Neuronal stem cell (in vitro differentiated cells): ENCODE measurements at regions not wholly inside any gene's neighbourhood (a gene's known extent, or its start where the extent isn't known, plus 50 kb on each side); places are given as distances from the start of the nearest gene placed in this dataset.

ENCODE experiments used
- DNase-seq: peaks from one replicate; pipeline ENCODE4 v3.0.0-alpha.2; 2013; ENCODE audit warnings: low spot score
- H2AFZ ChIP-seq: one replicate; pipeline ENCODE4 v1.6.1; 2013; ENCODE audit warnings: mild to moderate bottlenecking, low read length, inconsistent platforms
- H2AK5ac ChIP-seq: 2 replicates; pipeline ENCODE4 v1.6.1; 2013; ENCODE audit warnings: low read depth, mild to moderate bottlenecking, inconsistent platforms, low read length, moderate library complexity, mixed read lengths
- H2BK120ac ChIP-seq: 2 replicates; pipeline ENCODE4 v1.6.1; 2013; ENCODE audit warnings: low read depth, mild to moderate bottlenecking, inconsistent platforms, low read length, moderate library complexity, mixed read lengths
- H2BK12ac ChIP-seq: one replicate; pipeline ENCODE4 v1.6.1; 2013; ENCODE audit warnings: low read length, inconsistent platforms
- H2BK15ac ChIP-seq: 2 replicates; pipeline ENCODE4 v1.6.1; 2013; ENCODE audit warnings: mild to moderate bottlenecking, low read length, inconsistent platforms, mixed read lengths
- H2BK5ac ChIP-seq: one replicate; pipeline ENCODE4 v1.6.1; 2013; ENCODE audit warnings: inconsistent platforms, mild to moderate bottlenecking, low read length, moderate library complexity
- H3K14ac ChIP-seq: one replicate; pipeline ENCODE4 v1.6.1; 2013; ENCODE audit warnings: low read length, inconsistent platforms
- H3K18ac ChIP-seq: 2 replicates; pipeline ENCODE4 v1.6.1; 2013; ENCODE audit warnings: low read length, inconsistent platforms
- H3K23ac ChIP-seq: 2 replicates; pipeline ENCODE4 v1.6.1; 2013; ENCODE audit warnings: low read depth, mild to moderate bottlenecking, mixed read lengths, low read length, inconsistent platforms; ENCODE audit not compliant: poor library complexity
- H3K27ac ChIP-seq: replicated peaks from 3 replicates; pipeline ENCODE4 v1.5.1; 2013; ENCODE audit warnings: low read length, inconsistent platforms
- H3K27me3 ChIP-seq, 3 experiments: 2 replicates each; pipeline ENCODE4 v1.6.1; 2013; ENCODE audit warnings: low read length in 3 of 3, mild to moderate bottlenecking in 2 of 3, inconsistent platforms in 1 of 3, low read depth in 1 of 3, mixed read lengths in 1 of 3, moderate library complexity in 1 of 3; ENCODE audit not compliant: control insufficient read depth in 3 of 3, insufficient read depth in 3 of 3
- H3K36me3 ChIP-seq, 2 donors: replicated peaks in 1 of 2; 2 replicates each; pipeline ENCODE4 v1.6.1; 2013; ENCODE audit warnings: low read length in 2 of 2; ENCODE audit not compliant: control insufficient read depth in 2 of 2, insufficient read depth in 2 of 2
- H3K4ac ChIP-seq: 2 replicates; pipeline ENCODE4 v1.6.1; 2013; ENCODE audit warnings: inconsistent platforms, mild to moderate bottlenecking, low read length, moderate library complexity
- H3K4me1 ChIP-seq, 2 donors: 1 replicate in 1 of 2; 2 replicates in 1 of 2; pipeline ENCODE4 v1.6.1; 2013; ENCODE audit warnings: low read length in 2 of 2, low read depth in 1 of 2; ENCODE audit not compliant: control insufficient read depth in 2 of 2, insufficient read depth in 1 of 2
- H3K4me2 ChIP-seq: one replicate; pipeline ENCODE4 v1.6.1; 2013; ENCODE audit warnings: mild to moderate bottlenecking, low read length, inconsistent platforms; ENCODE audit not compliant: insufficient read depth, poor library complexity, severe bottlenecking
- H3K4me3 ChIP-seq, 2 donors: 2 replicates each; pipeline ENCODE4 v1.5.1; 2013; ENCODE audit warnings: low read length in 2 of 2, mild to moderate bottlenecking in 2 of 2, inconsistent platforms in 1 of 2, moderate library complexity in 1 of 2
- H3K79me1 ChIP-seq: one replicate; pipeline ENCODE4 v1.6.1; 2013; ENCODE audit warnings: low read depth, mild to moderate bottlenecking, inconsistent platforms, low read length, moderate library complexity
- H3K9ac ChIP-seq: one replicate; pipeline ENCODE4 v1.6.1; 2013; ENCODE audit warnings: mild to moderate bottlenecking, low read depth, low read length, inconsistent platforms; ENCODE audit not compliant: poor library complexity
- H3K9me3 ChIP-seq, 2 donors: replicated peaks in 1 of 2; 2 replicates each; pipeline versions ENCODE3 to v1.6.1; 2013; ENCODE audit warnings: low read length in 2 of 2, mild to moderate bottlenecking in 2 of 2, inconsistent platforms in 1 of 2, low read depth in 1 of 2, mixed read lengths in 1 of 2, moderate library complexity in 1 of 2; ENCODE audit not compliant: control insufficient read depth in 2 of 2, insufficient read depth in 1 of 2
- H4K8ac ChIP-seq: one replicate; pipeline ENCODE4 v1.6.1; 2013; ENCODE audit warnings: low read depth, mild to moderate bottlenecking, inconsistent platforms, low read length, moderate library complexity
- H4K91ac ChIP-seq: one replicate; pipeline ENCODE4 v1.6.1; 2013; ENCODE audit warnings: low read length, low read depth, mild to moderate bottlenecking, inconsistent platforms; ENCODE audit not compliant: poor library complexity
- WGBS, 2 donors: extraction: QIAGEN DNeasy Blood & Tissue Kit; methylation state at CpG; one replicate each; pipeline ENCODE4 v1.1.7; 2013; ENCODE audit warnings: missing lambda C conversion rate in 2 of 2, mixed read lengths in 1 of 2; ENCODE audit not compliant: insufficient read length in 2 of 2, insufficient replicate concordance in 1 of 2; ENCODE audit errors: extremely low coverage in 2 of 2; 5-methylcytosine and 5-hydroxymethylcytosine counted together

DNA sequence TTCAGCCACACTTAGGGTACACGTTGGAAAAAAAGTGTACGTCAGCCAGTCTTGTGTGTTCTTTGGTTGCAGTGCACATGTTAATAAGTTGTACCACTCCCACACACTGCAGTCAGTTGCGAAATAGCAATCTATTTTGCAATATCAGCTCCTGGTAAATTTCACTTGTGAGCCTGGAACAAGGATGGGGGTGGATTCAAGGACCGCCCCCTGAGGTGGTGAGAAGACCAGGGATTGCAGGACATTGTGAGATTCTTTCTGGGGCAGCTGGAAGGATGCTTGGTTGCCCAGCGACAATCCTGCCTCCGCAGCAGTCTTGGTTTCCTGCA, 78.6 kb upstream of the ZFHX3 start:
- Histone ChIP-seq H2AFZ (peak overlapping the region; percentile 35), H3K4me2 (no peak overlapping the region), H2BK15ac (no peak overlapping the region), H3K4me1 (peaks cover 0 to 14% of the 10 kb centered on the region in 2 donors), H3K79me1 (peaks cover 2% of the 10 kb centered on the region), H3K4me3 (no peak overlapping the region), H3K4ac (no peak overlapping the region), H3K36me3 (no peaks in the 10 kb centered on the region), H2AK5ac (no peak overlapping the region), H3K14ac (no peak overlapping the region), H4K91ac (no peak overlapping the region), H4K8ac (no peak overlapping the region), H2BK120ac (no peak overlapping the region), H3K18ac (no peak overlapping the region), H2BK12ac (no peak overlapping the region), H3K27me3 (no peaks in the 10 kb centered on the region), H3K9ac (no peak overlapping the region), H3K23ac (no peak overlapping the region), H2BK5ac (no peak overlapping the region), H3K27ac (no peak overlapping the region), H3K9me3 (no peaks in the 10 kb centered on the region)
- no CpG with 5 or more reads among the region's 6 CpGs for WGBS, 2 donors
- DNase-seq, result no peak

DNA sequence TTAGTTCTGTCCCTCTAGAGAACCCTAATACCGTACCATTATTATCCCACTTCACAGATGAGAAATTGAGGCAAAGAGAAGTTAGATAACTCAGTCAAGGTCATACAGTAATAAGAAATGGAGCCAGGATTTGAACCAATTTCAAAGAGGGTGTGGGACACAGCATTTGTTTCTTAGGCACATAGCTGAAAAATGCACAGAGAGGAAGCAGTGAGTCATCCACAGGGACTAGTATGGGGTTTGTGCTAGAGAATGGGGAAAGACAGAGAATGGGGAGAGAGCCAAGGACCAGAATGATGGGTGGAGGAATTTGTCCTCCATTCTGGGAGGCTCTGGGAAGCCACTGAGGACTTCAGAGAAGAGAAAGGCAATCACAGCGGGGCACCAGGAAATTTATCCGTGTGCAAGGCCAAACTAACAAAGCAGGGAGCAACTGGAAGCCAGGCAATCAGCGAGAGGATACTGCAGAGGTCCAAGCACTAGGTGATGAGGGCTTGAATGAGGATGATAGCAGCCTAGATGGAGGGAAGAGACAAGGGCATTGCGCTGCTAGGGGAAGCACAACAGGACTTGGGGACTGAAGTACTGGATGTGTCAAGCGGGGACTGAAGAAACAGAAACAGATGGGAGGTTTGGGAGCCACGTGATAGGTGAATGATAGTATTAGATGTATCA, 78.1 kb upstream of the ZFHX3 start:
- WGBS, 2 donors, result no CpG with 5 or more reads among the region's 7 CpGs

DNA sequence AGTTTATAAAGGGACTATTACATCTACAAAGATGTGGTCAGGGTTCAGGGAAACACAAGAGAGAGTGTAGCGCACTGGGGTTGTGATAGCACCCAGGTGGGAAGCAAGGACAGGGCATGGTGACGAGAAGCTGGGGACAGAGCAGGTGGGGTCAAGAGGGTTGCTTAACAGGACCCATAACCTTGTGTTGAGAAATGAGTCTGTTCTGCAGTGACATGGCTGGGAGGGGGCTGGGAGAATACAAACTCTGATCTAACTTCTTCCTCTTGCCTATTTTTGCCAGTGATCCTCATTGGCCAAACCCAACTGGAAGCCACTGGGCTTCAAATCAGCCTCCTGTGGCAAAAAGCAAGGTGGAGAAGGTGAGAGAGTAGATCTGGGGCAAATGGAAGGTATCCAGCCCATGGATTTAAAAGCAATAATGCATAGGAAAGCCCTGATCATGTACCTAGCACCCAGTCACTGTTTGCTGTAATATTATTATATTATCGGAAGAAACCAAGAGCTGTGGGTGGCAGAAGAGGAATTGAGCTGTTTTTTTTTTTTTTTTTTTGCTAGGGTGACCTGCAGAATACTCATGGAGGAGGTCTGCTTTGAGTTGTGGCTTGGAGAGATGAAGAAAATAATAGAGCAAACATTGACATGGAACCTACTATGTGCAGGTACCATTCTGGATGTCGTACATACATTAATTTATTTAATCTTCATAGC, 76.9 kb upstream of the ZFHX3 start:
- H3K79me1 ChIP-seq, result peaks cover 2% of the 10 kb centered on the region
- no peak overlapping the region for H3K9ac ChIP-seq
- H2BK12ac ChIP-seq, result no peak overlapping the region
- H3K4me1 ChIP-seq, result peaks cover 0 to 14% of the 10 kb centered on the region in 2 donors
- no peak for DNase-seq
- H3K9me3 ChIP-seq, result no peaks in the 10 kb centered on the region
- no peak overlapping the region for H3K23ac ChIP-seq
- H2BK15ac ChIP-seq, result no peak overlapping the region
- no peak overlapping the region for H2BK120ac ChIP-seq
- no peak overlapping the region for H3K4ac ChIP-seq
- H3K18ac ChIP-seq, result no peak overlapping the region
- H2AFZ ChIP-seq, result no peak overlapping the region
- no peak overlapping the region for H3K4me2 ChIP-seq
- H2BK5ac ChIP-seq, result no peak overlapping the region
- H4K91ac ChIP-seq, result no peak overlapping the region
- no peak overlapping the region for H3K14ac ChIP-seq
- no peak overlapping the region for H4K8ac ChIP-seq
- H2AK5ac ChIP-seq, result no peak overlapping the region
- no peaks in the 10 kb centered on the region for H3K36me3 ChIP-seq
- no peak overlapping the region for H3K27ac ChIP-seq
- WGBS, 2 donors, result no CpG with 5 or more reads among the region's 4 CpGs
- H3K4me3 ChIP-seq, result no peak overlapping the region
- H3K27me3 ChIP-seq, result no peaks in the 10 kb centered on the region

More for the DNA sequence above, 78.1 kb upstream of the ZFHX3 start:
- Histone ChIP-seq H3K4me3 (no peak overlapping the region), H3K27ac (no peak overlapping the region), H3K79me1 (peaks cover 2% of the 10 kb centered on the region), H3K9ac (no peak overlapping the region), H2BK120ac (no peak overlapping the region), H3K9me3 (no peaks in the 10 kb centered on the region), H3K4ac (no peak overlapping the region), H3K4me2 (no peak overlapping the region), H4K8ac (no peak overlapping the region), H3K4me1 (peaks cover 0 to 14% of the 10 kb centered on the region in 2 donors), H2BK12ac (no peak overlapping the region), H4K91ac (no peak overlapping the region), H3K36me3 (no peaks in the 10 kb centered on the region), H2AK5ac (no peak overlapping the region), H3K23ac (no peak overlapping the region), H2AFZ (peak overlapping the region; percentile 35), H3K14ac (no peak overlapping the region), H2BK5ac (no peak overlapping the region), H2BK15ac (no peak overlapping the region), H3K27me3 (no peaks in the 10 kb centered on the region), H3K18ac (no peak overlapping the region)
- DNase-seq, result no peak

DNA sequence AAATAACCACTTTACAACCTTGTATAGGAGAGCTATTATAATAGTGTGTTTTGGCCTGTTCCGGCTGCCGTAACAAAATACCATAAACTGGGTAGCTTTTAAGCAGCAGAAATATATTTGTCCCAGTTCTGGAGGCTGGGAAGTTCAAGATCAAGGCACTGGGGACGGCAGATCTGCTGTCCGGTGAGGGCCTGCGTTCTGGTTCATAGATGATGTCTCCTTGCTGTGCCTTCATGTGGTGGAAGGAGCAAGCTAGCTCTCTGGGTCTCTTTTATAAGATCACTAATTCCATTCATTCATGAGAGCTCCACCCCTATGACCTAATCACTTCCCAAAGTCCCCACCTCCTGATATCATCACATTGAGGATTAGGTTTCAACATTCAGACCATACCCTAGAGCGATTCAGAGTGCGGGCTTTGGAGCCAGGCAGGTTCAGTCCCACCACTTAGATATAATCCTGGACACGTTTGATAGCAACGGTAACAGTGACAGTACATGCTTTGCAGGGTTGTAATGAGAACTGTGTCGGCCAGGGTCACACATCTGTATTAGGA, 76.2 kb upstream of the ZFHX3 start:
- Histone ChIP-seq H3K27me3 (no peaks in the 10 kb centered on the region), H3K9me3 (no peaks in the 10 kb centered on the region), H3K79me1 (peaks cover 2% of the 10 kb centered on the region), H3K36me3 (no peaks in the 10 kb centered on the region), H2BK5ac (no peak overlapping the region), H2BK12ac (no peak overlapping the region), H3K4me1 (peaks cover 0 to 14% of the 10 kb centered on the region in 2 donors), H2AFZ (no peak overlapping the region), H3K4me3 (no peak overlapping the region), H4K91ac (no peak overlapping the region), H3K14ac (no peak overlapping the region), H2BK120ac (no peak overlapping the region), H3K4ac (no peak overlapping the region), H2BK15ac (no peak overlapping the region), H3K4me2 (no peak overlapping the region), H3K27ac (no peak overlapping the region), H3K9ac (no peak overlapping the region), H2AK5ac (no peak overlapping the region), H4K8ac (no peak overlapping the region), H3K23ac (no peak overlapping the region), H3K18ac (no peak overlapping the region)
- no peak for DNase-seq
- WGBS, 2 donors, result no CpG with 5 or more reads among the region's 10 CpGs
